ENCODE measurements at regions not wholly inside any gene's neighbourhood (a gene's known extent, or its start where the extent isn't known, plus 50 kb on each side); places are given as distances from the start of the nearest gene placed in this dataset.

DNA sequence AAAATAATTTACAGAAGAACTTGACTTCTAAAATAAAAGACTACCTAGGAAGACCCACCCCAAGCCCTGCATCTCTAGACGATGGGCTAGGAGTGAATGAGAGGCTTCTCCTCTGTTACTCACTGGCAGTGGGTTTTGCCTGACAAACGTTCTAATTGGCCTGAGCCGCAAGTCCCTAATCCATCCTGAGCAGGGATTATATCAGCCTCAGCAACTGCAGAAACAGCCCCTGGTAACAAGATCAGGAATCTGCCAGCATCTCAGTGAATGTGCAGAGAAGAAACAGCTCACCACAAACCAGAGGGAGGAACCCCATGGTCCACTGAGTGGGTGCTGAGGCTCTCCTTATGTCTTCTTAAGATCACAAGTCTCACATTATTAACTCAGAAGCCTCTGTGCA is 240.6 kb downstream of the BRINP2 start:
- TF ChIP-seq, protein P1, sequence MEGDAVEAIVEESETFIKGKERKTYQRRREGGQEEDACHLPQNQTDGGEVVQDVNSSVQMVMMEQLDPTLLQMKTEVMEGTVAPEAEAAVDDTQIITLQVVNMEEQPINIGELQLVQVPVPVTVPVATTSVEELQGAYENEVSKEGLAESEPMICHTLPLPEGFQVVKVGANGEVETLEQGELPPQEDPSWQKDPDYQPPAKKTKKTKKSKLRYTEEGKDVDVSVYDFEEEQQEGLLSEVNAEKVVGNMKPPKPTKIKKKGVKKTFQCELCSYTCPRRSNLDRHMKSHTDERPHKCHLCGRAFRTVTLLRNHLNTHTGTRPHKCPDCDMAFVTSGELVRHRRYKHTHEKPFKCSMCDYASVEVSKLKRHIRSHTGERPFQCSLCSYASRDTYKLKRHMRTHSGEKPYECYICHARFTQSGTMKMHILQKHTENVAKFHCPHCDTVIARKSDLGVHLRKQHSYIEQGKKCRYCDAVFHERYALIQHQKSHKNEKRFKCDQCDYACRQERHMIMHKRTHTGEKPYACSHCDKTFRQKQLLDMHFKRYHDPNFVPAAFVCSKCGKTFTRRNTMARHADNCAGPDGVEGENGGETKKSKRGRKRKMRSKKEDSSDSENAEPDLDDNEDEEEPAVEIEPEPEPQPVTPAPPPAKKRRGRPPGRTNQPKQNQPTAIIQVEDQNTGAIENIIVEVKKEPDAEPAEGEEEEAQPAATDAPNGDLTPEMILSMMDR (IDR thresholded peaks at IDR 0.05): no peak
- TF ChIP-seq POLR2A (IDR thresholded peaks at IDR 0.05): no peak

All from uterus (tissue), 2 donors.